Lower lobe of right lung (tissue), 2 donors: ENCODE measurements at regions not wholly inside any gene's neighbourhood (a gene's known extent, or its start where the extent isn't known, plus 50 kb on each side); places are given as distances from the start of the nearest gene placed in this dataset.

Experiments
- ATAC-seq, 2 donors: fragments of 200-7000 bp; cut with Tn5 transposase; one replicate each; pipeline ENCODE4 v1.9.1; 2020 to 2022; ENCODE audit warnings: mild to moderate bottlenecking in 2 of 2, moderate library complexity in 2 of 2
- DNase-seq: peaks from one replicate; pipeline ENCODE4 v3.0.0-alpha.2; 2020
- H3K27ac ChIP-seq: fragments of 200-600 bp; one replicate; pipeline ENCODE4 v1.8.0; 2022
- H3K27me3 ChIP-seq: fragments of 200-600 bp; one replicate; pipeline ENCODE4 v1.8.0; 2022; ENCODE audit warnings: low read depth
- H3K36me3 ChIP-seq: fragments of 200-600 bp; one replicate; pipeline ENCODE4 v1.8.0; 2022; ENCODE audit warnings: mild to moderate bottlenecking
- H3K4me1 ChIP-seq: fragments of 200-600 bp; one replicate; pipeline ENCODE4 v1.8.0; 2022
- H3K4me3 ChIP-seq: fragments of 200-600 bp; one replicate; pipeline ENCODE4 v1.8.0; 2022; ENCODE audit warnings: mild to moderate bottlenecking
- H3K9me3 ChIP-seq: fragments of 200-600 bp; one replicate; pipeline ENCODE4 v1.8.0; 2022
- intact Hi-C: fragments of 100-400 bp; cut with DNase I; formaldehyde crosslinking; loops from one replicate; pipeline ENCODE4 v1.11.0; 2022
- TF ChIP-seq, protein P1 (sequence below): fragments of 200-600 bp; IDR thresholded peaks from one replicate; pipeline ENCODE4 v1.8.0; 2022; ENCODE audit warnings: antibody characterized with exemption, mild to moderate bottlenecking
- donor health status: DM: no; HTN: yes; CAD: no; lungs with severe emphysema.

DNA sequence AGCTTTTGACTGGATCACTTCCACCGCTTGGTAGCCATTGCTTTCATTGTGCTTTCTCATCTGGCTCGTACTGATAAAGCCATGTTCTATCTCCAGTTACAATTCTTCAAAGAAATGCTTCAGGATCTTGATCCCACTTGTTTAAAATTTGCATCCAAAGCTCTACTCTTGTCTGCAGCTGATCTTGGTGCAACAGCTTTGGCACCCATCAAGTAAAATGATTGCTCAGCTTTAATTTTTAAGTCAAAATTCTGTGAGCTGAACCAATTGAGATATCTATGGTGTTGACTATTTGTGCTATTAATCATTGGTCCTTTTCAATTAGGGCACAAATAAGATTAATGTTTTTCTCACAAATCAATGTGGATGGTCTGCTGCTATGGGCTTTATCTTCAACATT, 54.8 kb upstream of the DUSP10 start:
- DNase-seq (no peak), ATAC-seq (no peak)
- Histone ChIP-seq H3K4me1 (no peaks in the 10 kb centered on the region), H3K27me3 (no peaks in the 10 kb centered on the region), H3K9me3 (peaks cover 6% of the 10 kb centered on the region), H3K4me3 (no peak overlapping the region), H3K27ac (no peak overlapping the region), H3K36me3 (no peaks in the 10 kb centered on the region)
- TF ChIP-seq, protein P1, sequence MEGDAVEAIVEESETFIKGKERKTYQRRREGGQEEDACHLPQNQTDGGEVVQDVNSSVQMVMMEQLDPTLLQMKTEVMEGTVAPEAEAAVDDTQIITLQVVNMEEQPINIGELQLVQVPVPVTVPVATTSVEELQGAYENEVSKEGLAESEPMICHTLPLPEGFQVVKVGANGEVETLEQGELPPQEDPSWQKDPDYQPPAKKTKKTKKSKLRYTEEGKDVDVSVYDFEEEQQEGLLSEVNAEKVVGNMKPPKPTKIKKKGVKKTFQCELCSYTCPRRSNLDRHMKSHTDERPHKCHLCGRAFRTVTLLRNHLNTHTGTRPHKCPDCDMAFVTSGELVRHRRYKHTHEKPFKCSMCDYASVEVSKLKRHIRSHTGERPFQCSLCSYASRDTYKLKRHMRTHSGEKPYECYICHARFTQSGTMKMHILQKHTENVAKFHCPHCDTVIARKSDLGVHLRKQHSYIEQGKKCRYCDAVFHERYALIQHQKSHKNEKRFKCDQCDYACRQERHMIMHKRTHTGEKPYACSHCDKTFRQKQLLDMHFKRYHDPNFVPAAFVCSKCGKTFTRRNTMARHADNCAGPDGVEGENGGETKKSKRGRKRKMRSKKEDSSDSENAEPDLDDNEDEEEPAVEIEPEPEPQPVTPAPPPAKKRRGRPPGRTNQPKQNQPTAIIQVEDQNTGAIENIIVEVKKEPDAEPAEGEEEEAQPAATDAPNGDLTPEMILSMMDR, result no peak
- intact Hi-C loops, result no loop called here

DNA sequence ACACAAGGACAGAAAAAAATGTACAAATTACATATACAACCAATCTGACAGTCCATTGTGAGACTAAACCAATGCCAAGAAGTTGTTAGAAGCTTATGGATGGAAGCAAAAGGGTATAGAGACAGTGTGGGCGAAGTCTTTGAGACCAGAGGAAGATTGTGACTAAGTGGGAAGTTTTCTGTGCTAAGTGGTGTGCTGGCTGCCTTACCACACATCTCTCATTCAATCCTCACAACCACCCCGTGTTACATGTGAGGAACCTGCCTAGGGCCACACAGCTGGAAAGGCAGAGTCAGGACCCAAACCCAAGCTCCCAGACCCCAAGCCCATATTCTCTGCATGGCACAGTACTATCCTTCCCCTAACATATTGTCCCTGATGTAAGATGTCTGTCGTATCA, 53.5 kb upstream of the DUSP10 start:
- H3K4me1 ChIP-seq, result no peaks in the 10 kb centered on the region
- DNase-seq (no peak), ATAC-seq (no peak)
- H3K27me3 ChIP-seq, result no peaks in the 10 kb centered on the region
- intact Hi-C loops, result no loop called here
- H3K9me3 ChIP-seq, result peaks cover 6% of the 10 kb centered on the region
- H3K27ac ChIP-seq, result no peak overlapping the region
- TF ChIP-seq, protein P1, result no peak
- H3K4me3 ChIP-seq, result no peak overlapping the region
- H3K36me3 ChIP-seq, result no peaks in the 10 kb centered on the region

DNA sequence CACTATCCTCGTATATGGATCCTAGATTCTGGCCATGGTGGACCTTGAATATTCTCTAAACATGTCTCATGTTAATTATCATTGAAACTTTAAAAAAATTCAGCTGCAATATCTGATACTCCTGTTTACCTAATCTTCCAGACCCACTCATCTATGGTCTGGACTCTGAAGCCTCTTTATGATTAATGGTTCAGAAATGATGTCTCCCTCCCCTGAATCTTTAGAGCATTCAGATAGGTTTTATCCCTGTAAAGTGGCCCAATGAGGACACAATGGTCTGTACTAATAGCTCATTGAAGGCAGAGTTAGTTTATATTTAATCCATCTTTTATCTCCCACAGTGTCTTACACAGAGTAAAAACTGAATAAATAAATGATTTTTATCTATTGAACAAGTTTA, 53.0 kb upstream of the DUSP10 start:
- Histone ChIP-seq H3K9me3 (peaks cover 5% of the 10 kb centered on the region), H3K4me1 (no peaks in the 10 kb centered on the region), H3K27me3 (no peaks in the 10 kb centered on the region), H3K27ac (no peak overlapping the region), H3K36me3 (no peaks in the 10 kb centered on the region), H3K4me3 (no peak overlapping the region)
- DNase-seq, result no peak
- ATAC-seq, result no peak
- TF ChIP-seq, protein P1, result no peak
- intact Hi-C loops, result no loop called here

DNA sequence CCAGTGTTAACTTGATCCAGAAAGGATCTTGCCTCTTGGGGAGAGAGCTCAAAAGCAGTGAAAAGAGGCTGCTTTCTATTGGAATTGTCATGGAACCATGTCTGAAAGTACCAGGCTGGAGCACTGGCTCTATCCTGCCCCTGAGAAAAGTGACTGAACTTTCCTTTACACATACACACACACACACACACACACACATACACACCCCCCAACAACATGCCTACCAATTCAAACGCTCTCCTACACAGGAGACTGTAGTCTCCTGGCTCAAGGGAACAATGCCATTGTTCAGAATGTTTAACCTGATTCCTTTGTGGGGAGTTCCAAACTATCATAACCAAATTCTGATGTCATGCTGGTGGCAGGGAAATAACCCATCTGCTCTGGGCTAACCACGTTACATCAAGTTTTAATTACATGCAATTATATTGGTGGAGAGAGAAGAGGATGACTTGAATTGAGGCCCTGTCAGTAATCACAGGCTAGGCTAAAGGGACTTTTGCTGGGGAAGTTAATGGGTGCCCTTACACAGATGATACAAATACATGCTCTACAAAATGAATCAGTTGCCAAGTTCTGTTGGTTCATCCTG, 52.3 kb upstream of the DUSP10 start:
- Histone ChIP-seq H3K4me1 (no peaks in the 10 kb centered on the region), H3K27ac (no peak overlapping the region), H3K36me3 (no peaks in the 10 kb centered on the region), H3K27me3 (no peaks in the 10 kb centered on the region), H3K4me3 (no peak overlapping the region), H3K9me3 (no peaks in the 10 kb centered on the region)
- TF ChIP-seq, protein P1, result no peak
- no peak for DNase-seq
- no peak for ATAC-seq
- intact Hi-C loops, result no loop called here

DNA sequence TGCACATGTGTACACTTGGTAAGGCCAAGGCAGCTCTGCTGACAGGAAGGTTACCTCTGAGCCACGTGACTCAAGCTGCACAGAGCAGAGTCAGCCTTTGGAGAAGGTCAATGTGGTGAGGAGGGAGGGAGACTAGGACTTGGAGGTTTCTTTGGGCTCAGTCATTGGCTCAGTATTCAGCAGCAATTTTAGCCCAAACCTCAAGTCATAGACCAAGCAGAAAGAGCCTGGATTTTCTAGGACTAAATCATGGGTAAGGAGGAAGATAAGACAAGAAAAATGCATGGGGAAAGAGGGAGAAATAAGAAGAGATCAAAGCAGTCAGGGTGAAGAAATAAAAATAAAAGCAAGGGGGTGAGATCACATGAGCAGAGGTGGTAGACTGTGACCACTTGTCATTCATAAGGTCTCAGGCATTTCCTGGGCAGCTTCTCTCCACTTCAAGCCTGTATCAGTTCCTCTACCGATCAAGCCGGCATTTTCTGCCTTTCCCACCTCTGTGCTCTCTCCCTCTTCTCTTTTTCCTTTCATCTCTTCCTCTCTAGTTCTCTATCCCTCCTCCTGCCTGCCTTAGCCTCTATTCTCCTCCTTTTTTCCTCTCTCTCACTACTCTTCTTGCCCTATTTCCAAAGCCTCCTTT, 51.7 kb upstream of the DUSP10 start:
- Histone ChIP-seq H3K4me3 (no peak overlapping the region), H3K27me3 (no peaks in the 10 kb centered on the region), H3K27ac (no peak overlapping the region), H3K4me1 (no peaks in the 10 kb centered on the region), H3K36me3 (no peaks in the 10 kb centered on the region), H3K9me3 (no peaks in the 10 kb centered on the region)
- ATAC-seq, result peak in 1 of 2 donors; percentile 39
- TF ChIP-seq, protein P1, result no peak
- intact Hi-C loops, result no loop called here
- no peak for DNase-seq
